Stimulated activated memory B cell treated with anti-CD40 and anti-IgM and Interleukin-4, amounts not matched to agents 10 μg/mL and 1 μg/mL and 100 μg/mL, for 72 hours (primary cell): ENCODE measurements at regions not wholly inside any gene's neighbourhood (a gene's known extent, or its start where the extent isn't known, plus 50 kb on each side); places are given as distances from the start of the nearest gene placed in this dataset.

Experiments
- ATAC-seq: fragments of 150-1000 bp; cut with Tn5 transposase; 2 replicates; pipeline ENCODE4 v1.10.0; 2021
- H3K27ac Mint-ChIP-seq: one replicate; pipeline ENCODE4 v1.8.0; 2022; ENCODE audit warnings: mild to moderate bottlenecking, mixed read lengths
- H3K27me3 Mint-ChIP-seq: one replicate; pipeline ENCODE4 v1.8.0; 2022; ENCODE audit warnings: mixed read lengths
- H3K36me3 Mint-ChIP-seq: one replicate; pipeline ENCODE4 v1.8.0; 2022; ENCODE audit warnings: mixed read lengths
- H3K4me1 Mint-ChIP-seq: one replicate; pipeline ENCODE4 v1.8.0; 2022; ENCODE audit warnings: mixed read lengths
- H3K4me3 Mint-ChIP-seq: one replicate; pipeline ENCODE4 v1.8.0; 2022; ENCODE audit warnings: mild to moderate bottlenecking, moderate library complexity, mixed read lengths
- H3K9me3 Mint-ChIP-seq: one replicate; pipeline ENCODE4 v1.8.0; 2022; ENCODE audit warnings: mixed read lengths

DNA sequence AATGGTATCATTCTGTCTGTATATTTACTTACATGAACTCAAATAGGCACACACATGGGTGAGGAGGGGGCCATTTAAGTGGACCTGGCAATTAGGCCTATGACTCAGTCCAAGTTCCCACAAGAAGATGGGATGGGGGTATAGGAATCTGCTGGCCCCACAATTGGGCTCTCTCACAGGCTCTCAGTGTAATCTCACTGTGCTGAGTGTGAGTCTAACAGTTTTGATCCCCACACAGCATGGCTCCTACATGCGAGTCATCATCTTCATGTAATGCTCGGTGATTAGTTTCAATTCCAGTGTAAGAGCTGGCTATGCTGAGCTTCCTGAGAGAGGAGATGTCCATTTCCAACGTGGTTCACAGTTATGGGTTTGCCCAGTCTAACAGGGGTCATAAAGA lies 114.0 kb downstream of the GATA6 start:
- Mint-ChIP-seq H3K27me3 (no peaks in the 10 kb centered on the region), H3K9me3 (no peaks in the 10 kb centered on the region), H3K4me3 (no peak overlapping the region), H3K27ac (no peak overlapping the region), H3K36me3 (no peaks in the 10 kb centered on the region), H3K4me1 (no peaks in the 10 kb centered on the region)
- no peak for ATAC-seq

DNA sequence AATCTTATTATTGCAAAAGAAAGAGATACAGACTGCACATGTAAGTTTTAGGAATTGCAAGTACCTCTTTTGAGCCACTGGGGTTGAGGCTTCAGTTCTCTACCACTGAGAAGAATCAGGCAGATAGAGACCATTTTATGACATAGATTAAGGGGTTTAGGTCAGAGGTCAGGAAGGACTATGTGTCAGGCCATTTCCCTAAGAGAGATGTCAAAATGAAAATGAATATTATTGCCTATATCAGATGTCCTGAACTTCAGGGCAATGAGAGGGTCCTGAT lies 113.7 kb downstream of the GATA6 start:
- H3K9me3 Mint-ChIP-seq, result no peaks in the 10 kb centered on the region
- H3K4me3 Mint-ChIP-seq, result no peak overlapping the region
- ATAC-seq, result no peak

DNA sequence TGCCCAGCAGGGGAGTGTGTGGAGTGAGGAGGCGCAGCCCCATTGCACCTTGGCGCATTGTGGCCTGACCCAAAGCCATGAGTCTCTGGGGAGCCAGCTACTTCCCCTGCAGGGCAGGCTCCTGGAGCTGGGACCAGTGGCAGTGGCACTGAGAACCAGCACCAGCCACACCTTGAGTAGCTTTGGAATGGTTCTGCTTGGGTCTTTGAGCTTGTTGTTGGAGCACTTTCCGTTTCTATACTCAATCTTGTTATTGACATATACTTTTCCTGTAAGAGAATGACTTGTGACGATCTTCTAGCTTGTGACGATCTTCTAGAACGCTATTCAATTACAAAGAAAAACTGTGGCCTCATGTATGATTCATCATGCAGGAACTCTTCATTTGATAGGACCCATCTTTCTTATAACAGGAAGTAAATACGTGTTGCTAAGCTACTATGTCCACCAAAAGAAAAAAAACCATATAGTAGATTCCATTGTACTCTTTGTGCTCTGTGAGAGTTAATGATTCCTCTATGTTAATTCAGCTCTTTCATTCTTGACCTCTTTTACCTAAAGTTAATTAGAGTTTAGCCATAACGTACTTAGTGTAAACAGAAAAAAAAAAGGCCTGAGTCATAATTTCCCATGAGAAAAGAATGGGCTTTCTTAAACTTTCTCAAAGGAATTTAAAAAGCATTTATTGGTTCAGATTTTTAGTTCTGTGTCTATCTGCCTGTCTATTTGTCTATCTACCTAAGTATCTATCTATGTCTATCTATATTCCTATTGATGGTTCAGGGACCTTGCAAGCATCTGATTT lies 113.1 kb downstream of the GATA6 start:
- H3K4me3 Mint-ChIP-seq, result no peak overlapping the region
- H3K36me3 Mint-ChIP-seq, result no peaks in the 10 kb centered on the region
- no peaks in the 10 kb centered on the region for H3K9me3 Mint-ChIP-seq
- ATAC-seq, result no peak
- H3K27ac Mint-ChIP-seq, result no peak overlapping the region
- no peaks in the 10 kb centered on the region for H3K4me1 Mint-ChIP-seq
- H3K27me3 Mint-ChIP-seq, result no peaks in the 10 kb centered on the region

More for the DNA sequence above, 113.7 kb downstream of the GATA6 start:
- Mint-ChIP-seq H3K27me3 (no peaks in the 10 kb centered on the region), H3K36me3 (no peaks in the 10 kb centered on the region), H3K4me1 (no peaks in the 10 kb centered on the region), H3K27ac (no peak overlapping the region)

DNA sequence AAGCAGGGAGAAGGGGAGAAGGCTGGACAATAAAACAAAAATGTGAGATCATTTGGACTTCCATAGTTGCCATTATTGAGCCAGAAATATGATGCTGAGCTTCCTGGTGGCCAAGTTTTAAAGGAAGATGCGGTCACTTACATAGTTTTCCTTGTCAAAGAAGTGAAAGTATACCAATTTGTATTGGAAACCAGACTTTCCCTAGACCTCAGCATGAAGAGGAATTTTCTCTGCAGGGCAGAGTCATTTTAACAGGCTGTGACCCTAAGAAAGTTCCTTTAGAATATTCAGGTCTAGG lies 111.0 kb downstream of the GATA6 start:
- no peak overlapping the region for H3K27ac Mint-ChIP-seq
- H3K36me3 Mint-ChIP-seq, result no peaks in the 10 kb centered on the region
- H3K4me1 Mint-ChIP-seq, result no peaks in the 10 kb centered on the region
- H3K4me3 Mint-ChIP-seq, result no peak overlapping the region
- no peaks in the 10 kb centered on the region for H3K9me3 Mint-ChIP-seq
- ATAC-seq, result no peak
- no peaks in the 10 kb centered on the region for H3K27me3 Mint-ChIP-seq

DNA sequence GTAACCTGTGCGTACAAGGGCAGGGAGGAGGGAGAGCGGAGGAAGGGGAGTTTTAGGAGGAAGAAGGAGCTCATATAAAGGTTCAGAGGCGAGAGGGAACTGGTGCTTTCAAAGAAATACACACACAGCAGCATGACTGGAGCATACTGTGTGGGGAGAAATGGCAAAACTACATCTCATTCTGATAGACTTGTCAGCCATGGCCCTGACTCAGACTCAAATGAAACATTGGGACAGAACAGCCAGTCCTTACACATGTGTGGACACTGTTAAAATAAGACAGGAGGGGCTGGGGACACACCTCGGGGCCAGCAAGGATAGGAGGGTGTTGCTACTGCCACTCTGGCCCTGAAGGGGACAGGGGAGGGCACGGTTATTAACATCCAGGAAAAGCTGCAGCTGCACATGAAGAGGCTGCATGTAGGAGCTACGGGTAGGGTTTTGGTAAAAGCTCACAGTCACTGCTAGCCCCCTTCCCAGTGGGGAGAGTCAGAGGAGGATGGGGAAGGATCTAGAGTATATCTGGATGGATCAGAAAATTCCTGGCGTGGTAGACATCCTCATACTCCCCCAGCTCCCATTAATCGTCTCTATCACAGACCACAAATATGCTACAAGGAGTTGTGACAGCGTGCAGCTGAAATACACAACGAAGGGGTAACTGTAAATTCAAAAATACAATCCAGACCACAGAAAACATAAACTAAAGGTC lies 110.5 kb downstream of the GATA6 start:
- H3K27ac Mint-ChIP-seq, result no peak overlapping the region
- H3K36me3 Mint-ChIP-seq, result no peaks in the 10 kb centered on the region
- no peaks in the 10 kb centered on the region for H3K9me3 Mint-ChIP-seq
- H3K27me3 Mint-ChIP-seq, result no peaks in the 10 kb centered on the region
- no peaks in the 10 kb centered on the region for H3K4me1 Mint-ChIP-seq
- no peak overlapping the region for H3K4me3 Mint-ChIP-seq
- ATAC-seq, result no peak

DNA sequence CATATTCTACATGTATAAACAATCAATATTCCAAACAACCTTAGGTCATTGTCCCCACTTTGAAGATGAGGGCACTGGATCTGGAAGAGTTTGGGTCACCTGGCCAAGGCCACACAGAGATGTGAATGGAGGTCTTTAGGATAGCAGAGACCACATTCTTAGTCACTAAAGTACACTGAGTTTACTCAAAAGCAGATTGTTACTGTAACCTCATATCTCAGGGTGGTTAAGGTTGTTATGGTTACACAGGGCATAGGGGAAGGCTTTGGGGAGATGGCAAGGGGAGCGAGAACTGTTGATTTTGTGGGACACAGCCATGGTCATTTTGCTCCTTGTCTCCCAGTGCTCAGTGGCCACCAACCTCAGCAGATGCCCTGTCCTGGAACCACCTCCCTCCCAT lies 109.4 kb downstream of the GATA6 start:
- H3K27me3 Mint-ChIP-seq, result no peaks in the 10 kb centered on the region
- ATAC-seq, result no peak
- peaks cover 3% of the 10 kb centered on the region for H3K9me3 Mint-ChIP-seq
- no peaks in the 10 kb centered on the region for H3K36me3 Mint-ChIP-seq
- H3K4me1 Mint-ChIP-seq, result no peaks in the 10 kb centered on the region
- no peak overlapping the region for H3K27ac Mint-ChIP-seq
- no peak overlapping the region for H3K4me3 Mint-ChIP-seq

DNA sequence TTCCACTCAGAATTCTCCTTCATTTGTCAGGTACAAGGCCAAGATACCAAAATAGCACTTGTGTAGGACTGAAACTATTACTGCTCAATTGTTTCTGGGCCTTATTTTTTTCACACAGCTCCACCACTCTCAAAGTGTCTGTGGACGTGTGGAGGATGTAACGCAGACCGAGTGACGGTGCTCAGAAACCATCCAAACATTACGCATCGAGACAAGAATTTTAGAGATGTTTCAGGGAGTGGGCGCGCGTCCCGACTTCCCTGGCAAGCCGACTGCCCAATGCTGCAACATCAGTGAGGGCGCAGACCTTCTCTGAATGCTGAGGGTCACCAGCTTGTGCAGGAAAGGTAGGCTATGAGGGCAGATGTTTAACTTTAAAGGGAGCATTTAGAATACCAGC lies 108.4 kb downstream of the GATA6 start:
- no peaks in the 10 kb centered on the region for H3K27me3 Mint-ChIP-seq
- H3K9me3 Mint-ChIP-seq, result peaks cover 6% of the 10 kb centered on the region
- ATAC-seq, result no peak
- no peaks in the 10 kb centered on the region for H3K36me3 Mint-ChIP-seq
- no peak overlapping the region for H3K4me3 Mint-ChIP-seq
- H3K27ac Mint-ChIP-seq, result no peak overlapping the region
- H3K4me1 Mint-ChIP-seq, result no peaks in the 10 kb centered on the region

DNA sequence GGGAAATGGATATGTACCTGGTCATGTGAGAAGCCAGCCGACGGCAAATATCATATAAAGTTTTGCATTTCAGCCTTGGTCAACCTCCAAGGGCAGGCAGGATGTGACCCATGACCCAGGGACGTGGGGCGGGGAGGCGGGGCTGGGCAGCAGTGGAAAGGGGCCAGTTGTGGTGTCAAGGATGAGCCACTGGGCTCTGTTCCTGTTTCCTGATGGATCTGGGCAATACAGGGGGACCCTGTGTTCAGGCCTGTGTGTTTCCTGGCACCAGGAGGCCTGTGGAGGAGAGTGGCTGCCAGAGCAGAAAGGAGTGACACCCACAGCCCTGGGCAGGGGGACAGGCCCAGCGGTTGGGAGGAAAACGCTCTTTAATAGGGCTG lies 106.9 kb downstream of the GATA6 start:
- ATAC-seq, result no peak
- H3K27me3 Mint-ChIP-seq, result no peaks in the 10 kb centered on the region
- peaks cover 6% of the 10 kb centered on the region for H3K9me3 Mint-ChIP-seq
- no peaks in the 10 kb centered on the region for H3K4me1 Mint-ChIP-seq
- no peak overlapping the region for H3K4me3 Mint-ChIP-seq
- no peak overlapping the region for H3K27ac Mint-ChIP-seq
- H3K36me3 Mint-ChIP-seq, result no peaks in the 10 kb centered on the region

DNA sequence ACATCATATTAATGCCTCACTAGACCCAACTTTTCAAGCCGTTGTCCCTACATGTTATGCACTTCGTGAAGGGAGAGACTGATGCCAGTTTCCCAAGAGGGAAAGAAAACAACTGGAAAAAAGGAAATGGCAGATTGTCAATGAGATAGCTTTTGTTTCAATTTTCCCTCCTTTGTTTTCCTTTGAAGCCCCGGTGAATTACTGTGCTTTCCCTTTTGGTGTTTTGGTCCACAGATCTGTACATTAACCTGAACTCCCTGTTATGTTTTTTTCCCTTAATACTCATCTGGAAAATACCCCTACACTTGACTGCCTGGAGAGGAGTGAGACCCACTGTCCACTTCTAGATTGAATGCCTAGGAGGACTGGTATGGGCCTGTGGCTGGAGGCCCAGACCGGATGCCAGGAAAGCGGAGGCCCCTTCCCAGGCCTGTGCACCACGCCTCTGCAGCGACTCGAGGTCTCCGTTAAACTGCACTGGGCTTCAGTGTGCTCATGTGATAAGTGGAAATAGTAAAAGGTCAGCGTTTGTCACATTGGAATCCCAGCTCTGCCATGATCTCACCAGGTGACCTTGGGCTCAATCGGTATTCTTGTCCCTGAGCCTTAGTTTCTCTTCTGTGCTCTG lies 106.4 kb downstream of the GATA6 start:
- Mint-ChIP-seq H3K36me3 (no peaks in the 10 kb centered on the region), H3K4me3 (no peak overlapping the region), H3K27ac (no peak overlapping the region), H3K27me3 (no peaks in the 10 kb centered on the region), H3K9me3 (peaks cover 6% of the 10 kb centered on the region), H3K4me1 (no peaks in the 10 kb centered on the region)
- no peak for ATAC-seq

DNA sequence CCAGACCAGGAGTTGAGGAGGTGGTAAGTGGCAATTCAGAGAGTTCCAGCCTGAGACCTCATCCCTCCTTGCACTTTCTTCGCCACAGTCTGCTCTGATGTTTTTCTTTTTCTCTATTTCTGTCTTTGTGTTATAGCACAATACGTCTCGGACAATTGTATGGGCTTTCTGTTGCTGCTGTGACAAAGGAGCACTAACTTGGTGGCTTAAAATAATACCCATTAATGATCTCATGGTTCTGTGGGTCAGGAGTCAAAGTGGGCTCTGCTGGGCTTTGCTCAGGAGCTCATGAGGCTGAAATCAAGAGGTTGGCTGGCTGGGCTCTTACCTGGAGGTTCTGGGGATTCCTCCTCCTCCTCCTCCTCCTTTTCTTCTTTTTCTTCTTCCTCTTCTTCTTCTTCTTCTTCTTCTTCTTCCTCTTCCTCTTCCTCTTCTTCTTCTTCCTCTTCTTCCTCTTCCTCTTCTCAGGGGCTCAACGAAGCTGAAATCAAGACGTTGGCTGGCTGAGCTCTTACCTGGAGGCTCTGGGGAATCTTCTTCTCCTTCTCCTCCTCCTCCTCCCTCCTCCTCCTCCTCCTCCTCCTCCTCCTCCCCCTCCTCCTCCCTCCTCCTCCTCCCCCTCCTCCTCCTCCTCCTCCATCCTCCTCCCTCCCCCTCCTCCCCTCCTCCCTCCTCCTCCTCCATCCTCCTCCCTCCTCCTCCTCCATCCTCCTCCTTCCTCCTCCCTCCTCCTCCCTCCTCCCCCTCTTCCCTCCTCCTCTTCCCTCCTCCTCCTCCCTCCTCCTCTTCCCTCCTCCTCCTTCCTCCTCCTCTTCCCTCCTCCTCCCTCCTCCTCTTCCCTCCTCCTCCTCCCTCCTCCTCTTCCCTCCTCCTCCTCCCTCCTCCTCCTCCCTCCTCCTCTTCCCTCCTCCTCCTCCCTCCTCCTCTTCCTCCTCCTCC lies 104.0 kb downstream of the GATA6 start:
- no peak overlapping the region for H3K27ac Mint-ChIP-seq
- H3K4me3 Mint-ChIP-seq, result no peak overlapping the region
- H3K27me3 Mint-ChIP-seq, result no peaks in the 10 kb centered on the region
- no peak for ATAC-seq
- peaks cover 6% of the 10 kb centered on the region for H3K9me3 Mint-ChIP-seq
- no peaks in the 10 kb centered on the region for H3K4me1 Mint-ChIP-seq
- H3K36me3 Mint-ChIP-seq, result no peaks in the 10 kb centered on the region

DNA sequence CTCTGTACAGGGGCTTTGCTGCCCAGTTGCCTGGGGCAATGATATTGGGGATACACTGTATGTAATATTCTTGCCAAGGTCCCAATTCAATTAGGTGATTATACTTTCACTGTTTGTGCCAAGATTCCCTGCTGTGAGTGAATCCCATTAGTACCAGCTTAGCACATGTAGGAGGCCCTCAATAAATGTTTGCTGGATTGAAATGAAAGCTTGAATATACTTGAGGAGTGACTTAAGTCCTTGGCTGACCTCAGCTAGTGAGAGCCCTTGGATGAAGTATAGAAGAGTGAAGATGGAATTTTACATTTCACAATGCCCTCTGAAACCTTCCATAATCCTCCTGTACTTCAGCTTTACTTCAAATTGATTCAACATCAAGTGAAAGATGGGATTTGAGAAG lies 102.9 kb downstream of the GATA6 start:
- no peaks in the 10 kb centered on the region for H3K27me3 Mint-ChIP-seq
- no peak overlapping the region for H3K4me3 Mint-ChIP-seq
- H3K9me3 Mint-ChIP-seq, result peaks cover 6% of the 10 kb centered on the region
- H3K4me1 Mint-ChIP-seq, result no peaks in the 10 kb centered on the region
- no peak for ATAC-seq
- no peak overlapping the region for H3K27ac Mint-ChIP-seq
- no peaks in the 10 kb centered on the region for H3K36me3 Mint-ChIP-seq

DNA sequence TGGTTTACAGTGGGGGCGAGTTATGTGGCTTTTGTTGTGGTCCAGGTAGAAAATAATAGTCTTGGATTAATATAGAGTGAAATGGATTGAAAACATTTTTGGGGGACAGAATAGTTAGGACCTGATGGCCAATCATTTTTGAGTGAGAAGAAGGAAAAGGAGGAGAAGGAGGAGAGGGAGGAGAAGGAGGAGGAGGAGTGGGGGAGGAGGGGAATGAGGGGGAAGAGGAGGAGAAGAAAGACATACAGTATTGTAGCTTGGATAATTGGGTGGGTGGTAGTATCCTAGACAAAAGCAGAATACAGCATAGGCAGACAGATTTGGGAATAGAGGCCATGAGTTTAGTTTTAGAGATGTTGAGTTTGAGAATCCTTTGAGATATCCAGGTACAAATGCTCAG lies 101.6 kb downstream of the GATA6 start:
- no peaks in the 10 kb centered on the region for H3K27me3 Mint-ChIP-seq
- H3K36me3 Mint-ChIP-seq, result no peaks in the 10 kb centered on the region
- peaks cover 6% of the 10 kb centered on the region for H3K9me3 Mint-ChIP-seq

DNA sequence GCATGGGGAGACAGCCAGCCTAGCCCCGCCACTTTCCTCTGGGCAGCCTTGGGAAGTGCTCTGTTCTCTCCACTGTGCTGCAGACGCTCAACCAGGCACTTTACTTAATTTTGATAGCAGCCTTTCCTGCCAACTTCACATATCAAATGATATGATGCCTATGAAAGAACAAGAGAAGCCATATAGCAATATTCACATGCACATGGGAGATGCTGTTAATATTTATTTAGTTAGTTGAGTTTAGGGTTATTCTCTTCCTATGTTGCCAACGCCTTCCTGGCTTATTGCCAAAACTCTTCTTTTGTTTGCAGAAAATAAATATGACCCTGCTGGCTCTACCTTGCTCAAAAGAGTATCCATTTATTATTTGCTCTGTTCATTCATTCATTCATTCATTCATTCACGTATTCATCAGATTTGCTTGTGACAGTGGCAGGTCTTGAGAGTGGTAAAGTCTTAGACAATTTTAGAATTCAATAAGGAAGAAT lies 99.3 kb downstream of the GATA6 start:
- Mint-ChIP-seq H3K4me1 (no peaks in the 10 kb centered on the region), H3K27me3 (no peaks in the 10 kb centered on the region), H3K9me3 (peaks cover 10% of the 10 kb centered on the region), H3K4me3 (no peak overlapping the region), H3K36me3 (no peaks in the 10 kb centered on the region), H3K27ac (no peak overlapping the region)
- no peak for ATAC-seq

More for the DNA sequence above, 101.6 kb downstream of the GATA6 start:
- no peak for ATAC-seq
- Mint-ChIP-seq H3K4me1 (no peaks in the 10 kb centered on the region), H3K27ac (no peak overlapping the region), H3K4me3 (no peak overlapping the region)

DNA sequence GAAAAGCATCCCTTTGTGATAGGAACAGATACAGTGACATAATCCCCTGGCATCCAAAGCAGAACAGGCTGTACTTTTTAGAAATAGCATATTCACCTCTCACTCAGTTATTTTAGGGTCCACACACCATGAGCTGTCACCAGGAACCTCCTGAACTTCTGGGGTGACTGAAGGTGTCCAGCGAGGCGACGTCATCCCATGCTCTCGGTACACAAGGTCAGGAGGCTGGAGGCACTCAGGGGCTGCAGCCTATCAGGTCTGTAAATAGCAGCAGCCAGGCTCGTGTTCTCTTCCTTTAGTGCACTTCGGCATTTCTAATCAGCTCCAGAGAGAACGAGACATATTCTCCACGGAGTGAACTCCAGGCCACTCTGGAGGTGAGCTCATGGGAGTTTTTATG lies 98.3 kb downstream of the GATA6 start:
- ATAC-seq, result no peak

DNA sequence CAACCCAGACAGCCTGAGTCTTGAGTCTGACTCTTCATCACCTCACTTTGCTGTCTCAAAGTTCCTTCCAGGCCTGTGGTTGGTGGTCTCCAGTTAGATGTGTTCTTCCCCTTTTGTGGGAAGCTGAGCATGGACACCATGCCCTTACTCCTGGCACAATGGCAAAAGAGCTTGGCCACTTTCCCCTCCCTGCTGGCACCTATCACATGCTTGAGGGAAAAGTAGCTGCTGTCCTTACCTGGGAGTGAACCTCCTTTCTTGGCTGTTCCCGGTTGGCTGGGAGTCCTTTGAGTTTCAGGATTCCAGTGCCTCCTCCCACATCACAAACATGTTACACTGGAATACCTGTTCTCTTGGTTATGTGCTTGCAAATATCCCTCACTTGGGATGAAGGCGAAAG lies 97.8 kb downstream of the GATA6 start:
- Mint-ChIP-seq H3K4me3 (no peak overlapping the region), H3K4me1 (no peaks in the 10 kb centered on the region), H3K27me3 (no peaks in the 10 kb centered on the region), H3K27ac (no peak overlapping the region), H3K9me3 (peaks cover 18% of the 10 kb centered on the region), H3K36me3 (no peaks in the 10 kb centered on the region)
- no peak for ATAC-seq

More for the DNA sequence above, 98.3 kb downstream of the GATA6 start:
- Mint-ChIP-seq H3K27me3 (no peaks in the 10 kb centered on the region), H3K4me3 (no peak overlapping the region), H3K9me3 (peaks cover 13% of the 10 kb centered on the region), H3K27ac (no peak overlapping the region), H3K4me1 (no peaks in the 10 kb centered on the region), H3K36me3 (no peaks in the 10 kb centered on the region)
